GM18511 (cell line): ENCODE measurements at regions not wholly inside any gene's neighbourhood (a gene's known extent, or its start where the extent isn't known, plus 50 kb on each side); places are given as distances from the start of the nearest gene placed in this dataset.

Experiments
- ATAC-seq: cut with Tn5 transposase; IDR thresholded peaks from one replicate; pipeline ENCODE4 v1.9.1; 2021; ENCODE audit warnings: mild to moderate bottlenecking, moderate library complexity; ENCODE audit not compliant: unreplicated experiment

GRCh38 chr3:127484601-127485388 lies 105.7 kb downstream of the TPRA1 start:
- ATAC-seq: no peak

- ATAC-seq: peak; percentile 96
Observed at GRCh38 chr3:127483902-127484591, 106.5 kb downstream of the TPRA1 start.

GRCh38 chr3:127483005-127483641 lies 107.4 kb downstream of the TPRA1 start:
- ATAC-seq: no peak

- ATAC-seq: no peak
Observed at GRCh38 chr3:127482216-127483004, 108.1 kb downstream of the TPRA1 start.

GRCh38 chr3:127480196-127480954 lies 110.2 kb downstream of the TPRA1 start:
- ATAC-seq: no peak

- ATAC-seq: no peak
Observed at GRCh38 chr3:127479449-127479848, 111.1 kb downstream of the TPRA1 start.

- ATAC-seq: no peak
Observed at GRCh38 chr3:127478922-127479321, 111.6 kb downstream of the TPRA1 start.

GRCh38 chr3:127477396-127477795 lies 113.1 kb downstream of the TPRA1 start:
- no peak for ATAC-seq

- ATAC-seq: no peak
Observed at GRCh38 chr3:127476936-127477335, 113.6 kb downstream of the TPRA1 start.

GRCh38 chr3:127475975-127476705 lies 114.4 kb downstream of the TPRA1 start:
- no peak for ATAC-seq

GRCh38 chr3:127475391-127475790 lies 115.1 kb downstream of the TPRA1 start:
- no peak for ATAC-seq

- ATAC-seq: no peak
Observed at GRCh38 chr3:127473244-127474024, 117.1 kb downstream of the TPRA1 start.

GRCh38 chr3:127472506-127472905 lies 118.0 kb downstream of the TPRA1 start:
- ATAC-seq: no peak

GRCh38 chr3:127471142-127471541 lies 119.4 kb downstream of the TPRA1 start:
- no peak for ATAC-seq

- ATAC-seq: no peak
Observed at GRCh38 chr3:127469760-127470159, 120.8 kb downstream of the TPRA1 start.

- ATAC-seq: no peak
Observed at GRCh38 chr3:127467391-127467790, 123.1 kb downstream of the TPRA1 start.

GRCh38 chr3:127464642-127465041 lies 125.9 kb downstream of the TPRA1 start:
- ATAC-seq: no peak

- ATAC-seq: no peak
Observed at GRCh38 chr3:127462111-127462655, 128.3 kb downstream of the TPRA1 start.
